IMR-90 (cell line): ENCODE measurements at regions not wholly inside any gene's neighbourhood (a gene's known extent, or its start where the extent isn't known, plus 50 kb on each side); places are given as distances from the start of the nearest gene placed in this dataset.

Experiments
- ATAC-seq: fragments of 200-7000 bp; cut with Tn5 transposase; 2 replicates; pipeline ENCODE4 v1.9.1; 2020; ENCODE audit warnings: low read depth, mild to moderate bottlenecking, moderate library complexity
- BruUV-seq: library from RNA; stranded (reverse); fragments of 400-500 nt; replicated peaks from 2 replicates; lab custom pipeline; 2021; lab: Mats Ljungman, UMichigan
- CTCF ChIA-PET: fragments of 300-600 bp; formaldehyde crosslinking; extraction: SDS; loops from one replicate; lab custom pipeline; 2021; ENCODE audit warnings: antibody characterized with exemption; lab: Yijun Ruan, JAX
- POLR2A ChIA-PET: fragments of 300-600 bp; sonication (Branson Sonifier 250); formaldehyde crosslinking; loops from one replicate; lab custom pipeline; 2022; ENCODE audit warnings: antibody characterized with exemption; ENCODE audit not compliant: unreplicated experiment; lab: Charles Lee
- DNase-seq: peaks from one replicate; pipeline ENCODE4 v3.0.0; 2013
- H2AFZ ChIP-seq: replicated peaks from 2 replicates; pipeline ENCODE3; 2013; ENCODE audit warnings: low read length, mild to moderate bottlenecking; ENCODE audit not compliant: poor library complexity
- H2AK5ac ChIP-seq: 2 replicates; pipeline ENCODE4 v1.6.1; 2013; ENCODE audit warnings: low read depth, low read length, inconsistent platforms
- H2AK9ac ChIP-seq: replicated peaks from 2 replicates; pipeline ENCODE3; 2013; ENCODE audit warnings: mild to moderate bottlenecking, low read depth, low read length, moderate library complexity; ENCODE audit not compliant: poor library complexity
- H2BK120ac ChIP-seq: 2 replicates; pipeline ENCODE4 v1.6.1; 2013; ENCODE audit warnings: low read depth, low read length, inconsistent platforms
- H2BK15ac ChIP-seq: 3 replicates; pipeline ENCODE4 v1.6.1; 2013; ENCODE audit warnings: low read depth, low read length, inconsistent platforms
- H2BK20ac ChIP-seq: 2 replicates; pipeline ENCODE4 v1.6.1; 2013; ENCODE audit warnings: low read depth, mild to moderate bottlenecking, inconsistent platforms, low read length, moderate library complexity
- H2BK5ac ChIP-seq: 2 replicates; pipeline ENCODE4 v1.6.1; 2013; ENCODE audit warnings: mild to moderate bottlenecking, low read depth, low read length, inconsistent platforms; ENCODE audit not compliant: poor library complexity, severe bottlenecking
- H3K14ac ChIP-seq: replicated peaks from 2 replicates; pipeline ENCODE4 v1.6.1; 2013; ENCODE audit warnings: low read depth, low read length, inconsistent platforms
- H3K18ac ChIP-seq: 2 replicates; pipeline ENCODE4 v1.6.1; 2013; ENCODE audit warnings: low read depth, low read length, control low read depth
- H3K23ac ChIP-seq: 2 replicates; pipeline ENCODE4 v1.6.1; 2013; ENCODE audit warnings: low read depth, low read length, inconsistent platforms
- H3K27ac ChIP-seq: 2 replicates; pipeline ENCODE4 v1.5.1; 2013; ENCODE audit warnings: mild to moderate bottlenecking, control low read depth, low read length; ENCODE audit not compliant: insufficient read depth
- H3K27me3 ChIP-seq: 2 replicates; pipeline ENCODE4 v1.6.1; 2013; ENCODE audit warnings: low read length; ENCODE audit not compliant: control insufficient read depth, insufficient read depth
- H3K36me3 ChIP-seq: 2 replicates; pipeline ENCODE4 v1.6.1; 2013; ENCODE audit warnings: low read length, mixed read lengths; ENCODE audit not compliant: control insufficient read depth, insufficient read depth
- H3K4ac ChIP-seq: 2 replicates; pipeline ENCODE4 v1.6.1; 2013; ENCODE audit warnings: low read depth, low read length, inconsistent platforms
- H3K4me1 ChIP-seq: 2 replicates; pipeline ENCODE4 v1.6.1; 2013; ENCODE audit warnings: low read length, mixed read lengths; ENCODE audit not compliant: control insufficient read depth, insufficient read depth
- H3K4me2 ChIP-seq: 2 replicates; pipeline ENCODE4 v1.6.1; 2013; ENCODE audit warnings: low read depth, mild to moderate bottlenecking, control low read depth, low read length, moderate library complexity
- H3K4me3 ChIP-seq: 2 replicates; pipeline ENCODE4 v1.5.1; 2013; ENCODE audit warnings: low read depth, mild to moderate bottlenecking, control low read depth, low read length, moderate library complexity; ENCODE audit not compliant: insufficient read depth
- H3K56ac ChIP-seq: 2 replicates; pipeline ENCODE4 v1.6.1; 2013; ENCODE audit warnings: low read length, inconsistent platforms; ENCODE audit not compliant: insufficient read depth; ENCODE audit errors: extremely low read depth
- H3K79me1 ChIP-seq, 2 experiments: 2 replicates each; pipeline ENCODE4 v1.6.1; 2013; ENCODE audit warnings: low read length in 2 of 2, inconsistent platforms in 1 of 2, low read depth in 1 of 2
- H3K9ac ChIP-seq: 2 replicates; pipeline ENCODE4 v1.6.1; 2013; ENCODE audit warnings: low read depth, low read length, control low read depth
- H3K9me1 ChIP-seq: 2 replicates; pipeline ENCODE4 v1.6.1; 2013; ENCODE audit warnings: low read length, inconsistent platforms; ENCODE audit not compliant: insufficient read depth
- H3K9me3 ChIP-seq: 2 replicates; pipeline ENCODE4 v1.6.1; 2013; ENCODE audit warnings: low read length; ENCODE audit not compliant: control insufficient read depth, insufficient read depth
- H4K20me1 ChIP-seq: 2 replicates; pipeline ENCODE4 v1.6.1; 2013; ENCODE audit warnings: low read length, inconsistent platforms; ENCODE audit not compliant: insufficient read depth
- H4K5ac ChIP-seq: 2 replicates; pipeline ENCODE4 v1.6.1; 2013; ENCODE audit warnings: mild to moderate bottlenecking, low read depth, low read length, control low read depth
- H4K8ac ChIP-seq, 2 experiments: 2 replicates each; pipeline ENCODE4 v1.6.1; 2013; ENCODE audit warnings: low read depth in 2 of 2, low read length in 2 of 2, control low read depth in 1 of 2, inconsistent platforms in 1 of 2
- H4K91ac ChIP-seq: 2 replicates; pipeline ENCODE4 v1.6.1; 2013; ENCODE audit warnings: low read depth, low read length, inconsistent platforms; ENCODE audit not compliant: insufficient read depth
- CHD1 ChIP-seq: IDR thresholded peaks from 2 replicates; pipeline ENCODE4 v1.6.1; 2012; ENCODE audit warnings: low read depth, low read length, improper control_type of control experiment
- CTCF ChIP-seq: conservative IDR thresholded peaks from 2 replicates; pipeline ENCODE4 v1.5.1; 2012; ENCODE audit warnings: mild to moderate bottlenecking, low read depth, low read length, improper control_type of control experiment
- FOS ChIP-seq: fragments of 150-350 bp; IDR thresholded peaks from 2 replicates; pipeline ENCODE4 v1.6.1; 2016; ENCODE audit warnings: low read depth, low read length
- MAFK ChIP-seq: IDR thresholded peaks from 2 replicates; pipeline ENCODE4 v1.6.1; 2012; ENCODE audit warnings: low read depth, low read length, improper control_type of control experiment
- MAZ ChIP-seq: IDR thresholded peaks from 2 replicates; pipeline ENCODE4 v1.6.1; 2012; ENCODE audit warnings: low read depth, mild to moderate bottlenecking, low read length, improper control_type of control experiment, moderate library complexity, borderline replicate concordance
- MXI1 ChIP-seq: IDR thresholded peaks from 2 replicates; pipeline ENCODE4 v1.6.1; 2012; ENCODE audit warnings: low read depth, mild to moderate bottlenecking, low read length, moderate library complexity, borderline replicate concordance
- NFE2L2 ChIP-seq: fragments of 150-350 bp; IDR thresholded peaks from 2 replicates; pipeline ENCODE4 v1.6.1; 2016; ENCODE audit warnings: low read depth, mild to moderate bottlenecking, low read length
- POLR2A ChIP-seq: IDR thresholded peaks from 2 replicates; pipeline ENCODE4 v1.6.1; 2012; ENCODE audit warnings: mild to moderate bottlenecking, low read depth, low read length
- RAD21 ChIP-seq: IDR thresholded peaks from 2 replicates; pipeline ENCODE4 v1.6.1; 2012; ENCODE audit warnings: low read length, improper control_type of control experiment
- RFX5 ChIP-seq: IDR thresholded peaks from 2 replicates; pipeline ENCODE4 v1.8.0; 2012; ENCODE audit warnings: low read depth, mild to moderate bottlenecking, low read length, moderate library complexity
- SMC3 ChIP-seq: fragments of 150-350 bp; IDR thresholded peaks from 2 replicates; pipeline ENCODE4 v1.6.1; 2016; ENCODE audit warnings: low read depth, mild to moderate bottlenecking, antibody characterized with exemption, low read length, moderate library complexity
- USF2 ChIP-seq: fragments of 150-350 bp; IDR thresholded peaks from 2 replicates; pipeline ENCODE4 v1.6.1; 2017; ENCODE audit warnings: mild to moderate bottlenecking, antibody characterized with exemption, low read length, low read depth
- WGBS, 2 experiments: methylation state at CpG; one replicate each; pipeline versions ENCODE4 v1.1.5 to v1.1.7; 2013; ENCODE audit warnings: missing lambda C conversion rate in 2 of 2; ENCODE audit not compliant: insufficient read length in 1 of 2; ENCODE audit errors: extremely low coverage in 2 of 2; 5-methylcytosine and 5-hydroxymethylcytosine counted together
- dilution Hi-C: fragments of 300-500 bp; cut with HindIII; formaldehyde crosslinking; loops from one replicate; pipeline ENCODE4 v1.14.3; 2018; ENCODE audit warnings: low sequenced_read_pairs; ENCODE audit not compliant: unreplicated experiment
- in situ Hi-C: fragments of 300-500 bp; cut with MboI; formaldehyde crosslinking; loops from 3 replicates; pipeline ENCODE4 v1.14.3; 2019; ENCODE audit warnings: low sequenced_read_pairs, inconsistent platforms, mixed read lengths
- intact Hi-C: fragments of 100-400 bp; cut with micrococcal nuclease; formaldehyde crosslinking; loops from 2 replicates; pipeline ENCODE4 v1.10.0; 2022

DNA sequence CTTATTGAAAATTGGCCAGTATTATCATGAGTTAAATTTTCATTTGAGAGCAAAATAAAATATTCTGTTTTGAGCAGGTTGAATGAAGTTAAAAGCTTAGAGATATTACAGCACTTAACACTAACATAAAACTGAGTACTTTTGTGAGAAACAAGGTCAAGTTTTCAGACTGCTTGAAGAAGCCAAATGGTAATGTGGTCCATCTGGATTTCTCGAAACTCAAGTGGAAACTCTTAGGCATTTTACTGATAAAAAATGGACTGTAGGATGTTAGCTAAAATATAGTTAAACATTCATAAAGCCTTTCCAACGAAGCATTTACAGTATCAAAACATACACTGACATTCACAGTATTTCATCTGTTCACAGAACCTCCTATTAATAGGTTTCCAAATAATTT, 528.1 kb upstream of the SEMA3D start:
- no peaks in the 10 kb centered on the region for H3K9me3 ChIP-seq
- no peak overlapping the region for H2AK5ac ChIP-seq
- CTCF ChIA-PET, result interaction anchor here (1.1 kb wide), 1 partner anchor 9 kb away, joined by 3 read pairs; no protein-coding TSS in a partner anchor
- H3K56ac ChIP-seq, result no peak overlapping the region
- no peak overlapping the region for H2AFZ ChIP-seq
- BruUV-seq, result no TSS peak
- dilution Hi-C loops, result no loop called here
- no peaks in the 10 kb centered on the region for H3K9me1 ChIP-seq
- no peaks in the 10 kb centered on the region for H3K4me1 ChIP-seq
- POLR2A ChIA-PET, result no interaction called here
- H3K27me3 ChIP-seq, result no peaks in the 10 kb centered on the region
- no peaks in the 10 kb centered on the region for H4K20me1 ChIP-seq
- no peak overlapping the region for H3K27ac ChIP-seq
- H4K91ac ChIP-seq, result no peak overlapping the region
- no peak overlapping the region for H2BK15ac ChIP-seq
- H2BK20ac ChIP-seq, result no peak overlapping the region
- H3K23ac ChIP-seq, result no peak overlapping the region
- H3K18ac ChIP-seq, result no peak overlapping the region
- H2AK9ac ChIP-seq, result no peak overlapping the region
- no peak overlapping the region for H2BK5ac ChIP-seq
- H3K9ac ChIP-seq, result no peak overlapping the region
- no peak overlapping the region for H3K14ac ChIP-seq
- H3K4ac ChIP-seq, result no peak overlapping the region
- DNase-seq, result no peak
- WGBS, 2 experiments, result no CpG with 5 or more reads among the region's 2 CpGs
- H4K8ac ChIP-seq, result no peak overlapping the region
- ATAC-seq, result no peak
- no peak overlapping the region for H3K4me3 ChIP-seq
- no peaks in the 10 kb centered on the region for H3K36me3 ChIP-seq
- H3K79me1 ChIP-seq, result no peaks in the 10 kb centered on the region
- H2BK120ac ChIP-seq, result no peak overlapping the region
- H3K4me2 ChIP-seq, result no peak overlapping the region
- H4K5ac ChIP-seq, result no peak overlapping the region
- in situ Hi-C loops, result no loop called here
- no peak for TF ChIP-seq FOS
- TF ChIP-seq SMC3, result no peak
- no peak for TF ChIP-seq MAZ
- TF ChIP-seq CHD1, result no peak
- TF ChIP-seq USF2, result no peak
- no peak for TF ChIP-seq NFE2L2
- TF ChIP-seq POLR2A, result no peak
- TF ChIP-seq RAD21, result no peak
- no peak for TF ChIP-seq RFX5
- TF ChIP-seq MXI1, result no peak
- no peak for TF ChIP-seq CTCF
- no peak for TF ChIP-seq MAFK
- intact Hi-C loops, result no loop called here
